EH (cell line): ENCODE measurements at regions not wholly inside any gene's neighbourhood (a gene's known extent, or its start where the extent isn't known, plus 50 kb on each side); places are given as distances from the start of the nearest gene placed in this dataset.
"Not testable (repeated sequence)": the region's sequence is repeated elsewhere in the genome, so short reads cannot be mapped to it uniquely, and the experiment has no call there.

Source experiments
- DNase-seq: peaks from one replicate; pipeline ENCODE4 v3.0.0-alpha.2; 2015; ENCODE audit warnings: low read depth

DNA sequence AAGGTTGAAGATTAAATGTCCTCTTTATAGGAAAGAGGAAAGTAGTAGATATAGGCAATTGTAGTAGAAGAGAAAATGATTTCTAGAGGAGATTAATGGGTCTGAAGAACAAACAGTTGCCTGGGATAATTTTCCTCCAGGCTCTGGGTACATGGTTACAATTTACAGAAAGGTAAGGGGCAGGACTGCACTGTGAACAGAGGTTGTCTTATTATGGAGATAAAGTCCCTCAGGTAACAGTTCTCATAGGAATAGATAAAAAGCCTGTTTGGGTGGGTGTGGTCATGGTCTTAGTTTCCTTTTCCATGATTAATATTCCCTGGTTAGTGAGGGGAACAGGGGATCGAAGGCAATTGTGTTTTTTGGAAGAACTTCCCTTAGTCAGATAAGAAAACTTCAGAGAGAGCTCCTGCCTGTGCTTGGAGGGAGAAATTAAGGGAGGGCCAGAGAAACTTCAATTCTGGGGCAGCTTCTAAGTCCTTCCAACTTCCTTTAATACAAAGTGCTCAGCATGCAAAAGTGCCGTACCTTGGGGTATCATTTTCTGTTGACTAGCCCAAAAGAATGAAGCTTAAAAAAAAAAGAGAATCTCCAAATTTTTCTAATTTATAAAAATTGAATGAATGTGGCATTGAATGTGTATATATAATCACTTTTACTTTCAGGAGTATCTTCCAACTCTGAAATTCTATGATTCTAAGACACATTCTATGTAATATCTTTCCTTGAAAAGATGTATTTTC, 295.4 kb upstream of the USP25 start:
- no peak for DNase-seq

DNA sequence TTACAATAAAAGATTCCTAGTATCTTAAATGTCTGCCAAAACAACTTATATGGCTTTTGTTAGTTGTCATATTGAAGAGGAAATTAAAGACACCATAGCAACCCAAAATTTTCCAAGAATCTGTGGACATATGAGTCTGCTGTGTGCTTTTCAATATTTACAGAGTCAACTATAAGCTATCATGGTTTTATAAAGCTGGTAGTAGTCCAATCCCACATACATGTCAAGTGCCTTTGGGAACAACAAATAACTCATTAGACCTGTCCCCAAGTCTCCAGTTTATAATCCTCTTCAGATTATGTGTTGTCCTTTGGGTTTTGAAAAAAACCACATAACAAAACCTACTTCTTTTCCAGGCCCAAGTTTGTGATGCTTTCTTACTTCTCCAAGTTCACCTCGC, 293.8 kb upstream of the USP25 start:
- DNase-seq, result no peak

DNA sequence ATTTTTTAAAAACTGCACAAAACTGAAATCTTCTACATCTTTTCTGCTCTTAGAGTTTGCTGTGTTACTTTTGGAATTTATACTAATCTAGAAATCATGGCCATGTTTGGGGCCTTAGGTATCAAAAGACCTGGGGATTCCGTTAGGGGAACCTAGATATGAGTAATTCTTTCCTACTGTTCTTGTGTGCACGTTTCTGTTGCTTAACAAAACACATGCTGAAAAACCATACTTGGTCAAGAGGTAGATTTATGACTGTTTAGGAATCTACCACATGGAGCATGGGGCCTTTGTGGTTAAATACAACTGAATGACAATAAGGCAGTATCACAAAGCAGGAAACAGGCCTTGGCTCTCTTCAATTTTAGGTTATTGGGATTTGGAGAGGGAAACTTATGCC, 291.9 kb upstream of the USP25 start:
- no peak for DNase-seq

DNA sequence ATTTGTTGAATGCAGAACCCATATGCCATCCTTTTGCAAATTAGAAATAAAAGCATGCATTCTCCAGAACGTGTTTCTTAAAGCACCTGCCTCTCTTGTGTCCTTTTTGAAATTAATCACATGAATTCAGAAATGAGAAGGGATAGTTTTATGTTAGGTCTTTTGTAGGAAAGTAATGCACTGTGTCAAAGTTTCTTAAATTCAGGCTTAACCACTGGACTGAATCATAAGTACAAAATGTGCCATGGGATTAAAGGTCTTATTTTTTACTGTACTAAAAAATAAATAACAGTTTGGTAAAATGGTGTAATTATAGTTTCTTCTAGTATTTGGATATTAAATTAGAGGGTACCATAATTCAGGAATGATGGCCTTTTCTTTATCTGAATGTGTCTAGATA, 290.1 kb upstream of the USP25 start:
- no peak for DNase-seq

DNA sequence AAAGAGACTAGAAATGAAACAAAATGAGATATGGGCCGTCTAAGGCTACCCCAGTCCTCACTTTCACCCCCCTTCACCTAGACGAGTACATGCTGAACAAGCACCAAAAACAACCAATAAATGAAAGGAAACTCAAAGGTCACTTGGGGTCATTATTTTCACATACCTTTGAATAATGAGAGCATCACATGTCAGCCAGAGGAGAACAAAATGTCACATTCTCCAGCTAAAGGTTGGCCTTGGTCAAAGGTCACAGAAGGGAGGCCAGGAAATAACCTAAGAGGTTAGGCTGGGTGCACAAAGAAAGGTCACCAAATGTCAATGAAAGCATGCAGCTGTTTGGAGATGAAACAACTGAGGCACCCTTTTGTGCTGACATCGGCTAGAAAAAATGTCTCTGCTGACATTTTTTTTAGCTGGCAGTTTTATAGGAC, 288.7 kb upstream of the USP25 start:
- no peak for DNase-seq

DNA sequence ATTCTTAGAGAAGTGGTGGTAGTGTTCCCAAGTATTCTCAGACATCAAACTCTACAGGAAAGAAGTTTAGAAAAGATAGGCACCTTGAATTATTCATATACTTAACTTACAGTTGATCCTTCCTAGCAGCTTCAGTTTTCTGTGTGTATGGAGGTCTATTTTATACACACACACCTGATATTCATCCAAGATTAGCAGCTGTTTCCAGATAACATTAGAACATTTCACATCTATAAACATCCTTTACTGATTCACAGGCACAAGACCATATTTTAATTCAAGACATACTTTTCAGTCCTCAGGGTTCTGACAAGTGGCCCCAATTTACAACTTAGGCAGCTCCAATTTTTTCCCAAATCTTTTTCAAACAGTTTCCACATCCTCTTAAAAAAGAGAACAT, 287.8 kb upstream of the USP25 start:
- no peak for DNase-seq

DNA sequence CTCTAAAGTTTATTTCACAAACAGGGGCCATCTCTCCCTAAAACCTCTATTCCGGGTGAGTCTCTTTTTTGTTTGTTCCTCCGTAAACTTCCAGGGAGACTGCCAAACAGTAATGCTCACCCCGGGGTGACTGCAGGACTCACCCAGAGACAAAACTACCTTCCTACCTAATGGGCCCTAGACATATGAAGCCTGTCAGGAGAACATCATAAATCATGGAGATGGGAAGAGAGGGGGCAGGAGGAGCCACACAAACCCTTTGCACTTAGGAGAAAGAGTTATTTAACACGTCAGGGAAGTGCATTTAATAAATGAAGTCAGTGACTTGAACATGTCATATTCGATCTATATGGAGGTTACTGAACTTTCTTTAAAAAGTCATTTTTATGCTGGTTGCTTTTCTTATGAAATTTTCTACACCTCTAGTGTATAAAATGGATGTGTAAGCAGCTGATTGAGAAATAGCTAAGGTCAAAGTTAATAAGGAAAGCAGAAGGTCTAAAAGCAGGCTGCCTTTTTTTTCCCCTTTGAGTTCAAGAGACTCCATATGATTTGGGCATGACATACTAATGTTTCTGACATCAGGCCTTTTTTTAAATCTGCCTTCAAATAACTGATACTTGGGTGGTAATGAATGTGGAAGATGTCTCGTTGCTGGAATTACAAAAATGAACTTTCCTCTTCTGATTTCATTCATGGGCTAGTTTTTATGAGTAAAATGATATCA, 286.9 kb upstream of the USP25 start:
- no peak for DNase-seq

DNA sequence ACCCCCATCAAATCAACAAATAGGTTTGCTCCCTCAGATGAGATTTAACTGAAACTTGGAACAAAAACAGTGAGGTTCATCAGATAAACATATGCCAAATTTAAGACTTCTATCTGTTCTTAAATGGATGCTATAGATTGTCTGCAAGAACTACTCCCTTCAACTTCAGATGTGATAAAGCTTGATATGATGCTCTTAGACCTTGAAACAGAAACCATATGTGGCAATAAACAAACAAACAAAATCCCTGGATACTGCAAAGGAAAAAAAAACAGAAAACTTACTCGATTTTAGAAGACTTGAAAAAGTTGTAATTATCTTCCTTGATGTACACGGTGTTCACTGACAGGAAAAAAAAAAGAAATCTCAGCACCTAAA, 286.1 kb upstream of the USP25 start:
- no peak for DNase-seq

DNA sequence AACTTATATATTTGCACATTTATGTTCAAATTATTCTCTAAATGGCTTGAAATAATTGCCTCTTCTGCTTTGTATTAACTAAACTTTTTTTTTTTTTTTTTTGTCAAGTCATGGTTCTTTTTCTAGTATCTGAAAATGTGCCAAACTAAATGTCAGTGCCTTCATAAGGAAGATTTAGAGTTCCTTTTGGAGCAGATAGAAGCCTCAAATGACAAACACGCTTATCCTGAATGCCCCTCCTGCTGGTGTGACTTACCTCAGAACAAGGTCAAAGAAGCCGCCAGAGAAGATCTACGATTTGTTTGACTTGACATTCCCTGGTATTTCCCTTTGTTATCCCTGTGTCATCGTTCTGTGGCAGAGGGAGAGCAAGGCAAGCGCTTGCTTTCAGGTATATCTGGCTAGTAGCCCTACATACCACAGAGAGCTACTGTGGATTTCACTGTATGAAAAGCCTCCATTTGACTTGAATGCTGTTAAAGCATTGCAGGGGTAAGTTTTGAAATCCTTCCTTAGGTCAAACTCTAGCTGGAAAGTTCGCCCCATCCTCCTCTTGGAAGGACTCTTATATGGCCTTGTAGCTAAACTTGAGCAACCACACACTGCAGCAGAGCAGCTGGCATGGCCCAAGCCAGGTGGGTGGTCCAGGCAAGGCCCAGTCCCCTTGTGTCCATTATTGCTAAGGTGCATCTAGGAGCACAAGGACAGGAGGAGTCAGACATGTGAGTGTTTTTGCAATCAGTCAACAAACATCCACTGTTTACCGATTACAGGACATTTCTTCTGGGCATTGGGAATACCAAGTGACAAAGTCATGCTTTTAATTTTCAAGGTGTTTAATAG, 285.4 kb upstream of the USP25 start:
- no peak for DNase-seq

DNA sequence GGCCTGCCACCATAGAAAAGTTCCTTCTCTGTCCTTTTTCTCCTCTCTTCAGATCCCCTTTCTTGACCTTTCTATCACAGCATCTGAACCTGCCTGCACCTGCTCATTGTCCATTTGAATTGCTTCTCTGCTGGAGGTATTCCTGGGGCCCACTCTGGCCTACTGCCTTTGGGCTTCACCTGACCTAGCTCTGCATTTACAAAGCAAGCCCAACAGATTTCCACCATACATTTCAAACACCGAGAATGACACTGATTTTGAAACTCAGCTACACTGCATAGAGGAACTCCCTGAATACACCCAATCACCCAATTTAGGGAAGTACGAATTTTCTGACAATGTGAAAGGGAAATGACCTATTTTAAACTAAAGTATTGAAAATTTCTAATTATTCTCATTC, 284.5 kb upstream of the USP25 start:
- DNase-seq, result no peak

DNA sequence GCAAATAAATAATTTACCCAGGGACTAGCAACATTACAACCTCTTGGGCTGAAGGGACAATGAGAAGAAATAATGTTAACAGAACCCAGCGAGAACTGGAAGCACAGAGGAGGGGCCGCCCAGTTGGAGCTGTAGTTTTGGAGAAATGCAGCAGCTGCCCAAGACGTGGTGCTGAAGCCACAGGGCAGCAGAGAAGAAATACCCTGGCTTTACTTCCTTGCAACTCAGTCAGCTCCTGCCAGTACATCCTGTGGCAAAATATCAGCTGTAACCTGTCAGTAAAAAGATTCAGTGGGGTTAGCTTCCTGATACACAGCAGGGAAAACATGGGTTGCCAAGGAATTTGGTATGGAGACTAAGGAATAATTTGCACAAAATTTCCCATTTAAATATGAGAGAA, 283.6 kb upstream of the USP25 start:
- no peak for DNase-seq

DNA sequence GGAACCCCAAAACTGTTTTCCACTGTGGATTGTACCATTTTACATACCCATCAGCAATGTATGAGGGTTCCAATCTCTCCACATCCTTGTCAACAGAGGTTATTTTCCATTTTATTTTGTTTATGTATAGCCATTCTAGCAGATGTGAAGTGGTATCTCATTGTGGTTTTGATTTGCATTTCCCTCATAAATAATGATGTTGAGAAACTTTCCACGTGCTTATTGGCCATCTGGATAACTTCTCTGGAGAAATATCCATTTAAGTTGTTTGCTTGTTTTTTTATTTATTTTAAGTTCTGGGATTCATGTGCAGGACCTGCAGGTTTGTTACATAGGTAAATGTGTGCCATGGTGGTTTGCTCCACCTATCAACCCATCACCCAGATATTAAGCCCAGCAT, 280.2 kb upstream of the USP25 start:
- no peak for DNase-seq

DNA sequence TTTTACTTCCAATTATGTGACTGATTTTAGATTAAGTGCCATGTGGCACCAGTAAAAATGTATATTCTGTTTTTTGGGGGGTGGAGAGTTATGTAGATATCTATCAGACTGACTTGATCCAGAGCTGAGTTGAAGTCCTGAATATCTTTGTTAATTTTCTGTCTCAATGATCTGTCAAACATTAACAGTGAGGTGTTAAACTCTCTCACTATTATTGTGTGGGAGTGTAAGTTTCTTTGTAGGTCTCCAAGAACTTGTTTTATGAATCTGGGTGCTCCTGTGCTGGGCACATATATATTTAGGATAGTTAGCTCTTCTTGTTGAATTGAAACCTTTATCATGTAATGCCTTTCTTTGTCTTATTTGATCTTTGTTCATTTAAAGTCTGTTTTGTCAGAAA, 276.5 kb upstream of the USP25 start:
- no peak for DNase-seq

DNA sequence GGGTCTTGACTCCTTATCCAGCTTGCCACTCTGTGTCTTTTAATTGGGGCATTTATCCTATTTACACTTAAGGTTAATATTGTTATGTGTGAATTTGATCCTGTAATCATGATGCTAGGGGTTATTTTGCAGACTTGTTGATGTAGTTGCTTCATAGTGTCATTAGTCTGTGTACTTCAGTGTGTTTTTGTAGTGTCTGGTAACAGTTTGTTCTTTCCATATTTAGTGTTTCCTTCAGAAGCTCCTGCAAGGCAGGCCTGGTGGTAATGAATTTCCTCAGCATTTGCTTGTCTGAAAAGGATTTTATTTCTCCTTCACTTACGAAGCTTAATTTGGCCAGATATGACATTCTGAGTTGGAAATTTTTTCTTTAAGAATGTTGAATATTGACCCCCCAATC, 276.0 kb upstream of the USP25 start:
- DNase-seq, result not testable (repeated sequence)

DNA sequence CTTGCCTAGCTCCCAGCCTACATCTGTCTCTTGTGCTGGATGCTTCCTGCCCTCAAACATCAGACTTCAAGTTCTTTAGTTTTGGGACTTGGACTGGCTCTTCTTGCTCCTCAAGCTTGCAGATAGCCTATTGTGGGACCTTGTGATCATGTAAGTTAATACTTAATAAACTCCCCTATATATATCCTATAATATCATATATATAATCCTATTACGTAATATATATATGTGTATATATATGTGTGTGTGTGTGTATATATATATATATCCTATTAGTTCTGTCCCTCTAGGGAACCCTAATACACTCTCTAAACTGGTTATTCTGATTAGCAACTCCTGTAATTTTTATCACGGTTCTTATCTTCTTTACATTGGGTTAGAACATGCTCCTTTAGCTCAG, 274.9 kb upstream of the USP25 start:
- DNase-seq, result not testable (repeated sequence)

DNA sequence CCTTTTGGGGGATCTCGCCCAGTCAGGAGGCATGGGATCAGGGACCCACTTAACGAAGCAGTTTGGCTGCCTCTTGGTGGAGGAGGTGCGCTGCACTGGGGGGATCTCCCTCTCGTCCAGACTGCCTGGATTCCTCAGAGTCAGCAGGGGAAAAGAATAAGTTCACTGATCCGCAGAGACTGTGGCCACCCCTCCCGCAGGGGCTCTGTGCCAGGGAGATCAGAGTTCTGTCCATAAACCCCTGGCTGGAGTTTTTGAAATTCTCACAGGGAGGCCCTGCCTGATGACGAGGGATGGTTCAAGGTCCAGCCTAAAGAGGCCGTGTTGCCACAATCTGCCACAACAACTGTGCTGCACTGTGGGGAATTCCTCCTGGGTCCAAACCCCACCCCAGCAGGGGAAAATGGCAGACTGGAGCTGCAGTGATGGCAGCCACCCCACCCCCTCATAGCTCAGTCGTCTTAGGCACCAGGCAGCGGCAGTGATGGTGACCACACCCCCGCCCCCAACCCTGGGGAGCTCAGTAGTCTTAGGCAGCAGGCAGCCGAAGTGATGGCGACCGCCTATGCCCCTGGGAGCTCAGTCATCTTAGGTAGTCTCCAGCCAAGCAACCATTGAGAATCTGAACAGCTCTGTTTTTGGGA, 273.8 kb upstream of the USP25 start:
- DNase-seq, result no peak

DNA sequence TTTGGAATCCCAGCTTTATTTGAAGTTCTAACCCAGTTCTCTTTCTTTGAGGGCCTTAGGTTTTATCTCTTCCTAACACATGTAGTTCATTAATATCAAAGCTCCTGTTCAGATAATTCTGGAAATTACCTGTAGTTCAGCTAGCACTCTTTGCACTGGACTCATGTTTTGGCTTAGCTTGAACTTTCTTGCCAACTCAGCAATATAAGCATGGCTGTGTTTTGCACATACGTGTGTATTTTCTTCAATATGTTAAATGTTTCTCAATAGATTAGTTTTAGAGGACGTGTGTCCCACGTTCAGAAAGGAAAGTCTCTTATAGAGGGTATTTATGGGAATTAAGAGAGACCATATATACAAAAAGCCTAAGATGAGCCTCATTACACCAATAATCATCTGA, 271.8 kb upstream of the USP25 start:
- no peak for DNase-seq

DNA sequence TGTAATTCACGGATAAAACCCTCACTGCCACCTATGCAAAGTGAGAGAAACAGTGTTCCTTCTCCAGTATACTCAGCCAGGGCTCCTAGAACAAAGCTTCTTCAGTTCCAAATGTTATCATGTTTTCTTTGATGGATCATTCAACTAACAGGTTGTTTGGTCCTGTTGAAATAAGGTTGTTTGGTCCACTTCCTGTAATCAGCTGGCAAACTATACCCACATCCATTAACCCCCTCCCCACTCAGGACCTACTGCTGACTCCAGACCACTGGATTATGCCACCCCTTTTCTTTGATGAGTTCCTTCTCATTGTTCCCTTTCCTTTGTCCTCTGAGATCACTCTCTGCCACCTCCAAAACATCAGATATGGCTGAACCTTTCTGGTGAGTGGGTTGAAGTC, 267.7 kb upstream of the USP25 start:
- DNase-seq, result no peak

DNA sequence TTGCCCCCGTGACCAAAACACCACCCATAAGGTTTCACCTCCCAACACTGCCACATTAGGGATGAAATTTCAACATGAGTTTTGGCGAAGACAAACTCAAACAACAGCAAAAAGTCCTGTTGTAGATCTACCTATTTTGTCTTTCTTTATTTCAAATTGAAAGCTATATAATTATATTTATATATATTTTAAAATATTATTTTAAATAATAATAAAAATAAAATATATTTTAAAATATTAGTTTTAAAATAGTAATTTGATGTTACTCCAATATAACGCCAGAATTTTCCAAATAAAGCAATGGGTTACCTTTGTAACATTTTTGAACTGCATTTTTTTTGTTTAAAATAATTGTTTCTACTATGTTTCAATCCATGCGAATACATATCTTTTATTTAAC, 263.5 kb upstream of the USP25 start:
- no peak for DNase-seq

DNA sequence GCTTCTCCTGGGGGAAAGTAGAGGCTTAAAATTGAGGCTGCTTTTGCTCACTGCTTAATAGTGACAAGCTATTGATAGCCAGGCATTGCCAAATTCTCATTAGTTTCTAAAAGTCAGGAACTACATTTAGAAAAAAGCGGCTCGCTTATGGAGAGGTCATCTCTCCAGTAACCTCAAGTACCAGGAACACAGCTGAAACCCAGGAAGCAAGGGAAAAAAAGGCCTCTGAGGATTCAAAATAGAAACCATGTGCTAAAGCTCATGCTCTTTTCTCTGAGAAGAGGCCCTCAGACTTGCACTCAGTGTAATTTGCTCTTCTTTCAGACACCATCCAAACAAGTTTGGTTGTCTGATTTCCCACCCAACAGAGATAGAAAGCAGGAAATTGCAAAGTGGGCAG, 261.4 kb upstream of the USP25 start:
- DNase-seq, result no peak

DNA sequence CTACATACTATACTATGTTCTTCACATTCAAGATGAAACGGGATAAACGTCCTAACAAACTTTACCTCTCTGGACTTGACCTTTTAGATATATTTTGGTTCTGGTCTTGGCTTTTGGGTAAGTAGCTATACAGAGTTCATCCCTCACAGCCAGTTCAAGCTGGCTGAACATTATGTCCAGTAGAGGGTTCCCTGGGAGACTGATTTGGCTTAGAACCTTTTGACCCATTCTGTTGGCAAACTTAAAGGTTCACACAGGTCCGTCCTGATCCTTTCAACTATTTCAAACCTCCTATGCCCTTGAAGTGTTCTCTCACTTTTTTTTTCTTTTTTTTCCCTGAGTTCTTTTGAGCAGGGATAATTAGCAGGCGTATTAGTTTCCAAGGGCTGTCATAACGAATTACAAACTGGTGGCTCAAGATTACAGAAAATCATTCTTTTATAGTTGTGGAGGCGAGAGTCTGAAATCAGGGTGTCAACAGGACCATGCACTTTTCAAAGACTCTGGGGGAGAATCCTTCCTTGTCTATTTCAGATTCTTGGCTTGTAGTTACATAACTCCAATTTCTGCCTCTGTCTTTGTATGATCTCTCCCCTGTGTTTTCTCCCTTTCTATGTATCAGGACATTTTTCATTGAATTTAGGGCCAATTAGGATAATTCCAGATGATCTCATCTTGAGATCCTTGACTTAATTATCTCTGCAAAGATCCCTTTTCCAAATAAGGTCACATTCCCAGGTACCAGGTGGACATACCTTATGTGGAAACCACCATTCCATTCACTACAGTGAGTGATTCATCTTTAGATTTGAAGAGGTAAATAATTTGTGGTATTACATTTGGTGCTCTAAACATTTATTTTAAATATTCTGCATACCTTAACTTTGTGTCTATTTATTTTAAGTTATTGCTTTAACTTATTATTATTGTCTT, 257.4 kb upstream of the USP25 start:
- no peak for DNase-seq
